NCI-H1417 (cell line): ENCODE measurements at regions not wholly inside any gene's neighbourhood (a gene's known extent, or its start where the extent isn't known, plus 50 kb on each side); places are given as distances from the start of the nearest gene placed in this dataset.

Source experiments
- DNase-seq, 3 experiments: peaks; one replicate each; lab custom pipeline; 2025; lab: John Stamatoyannopoulos, UW

GRCh38 chr17:56009795-56010651 lies 143.3 kb upstream of the ANKFN1 start:
- peak in 1 of 3 experiments; percentile 44 for DNase-seq

- no peak for DNase-seq
These were observed 141.7 kb upstream of the ANKFN1 start for GRCh38 chr17:56011406-56012131.

GRCh38 chr17:56018211-56018610 lies 135.1 kb upstream of the ANKFN1 start:
- no peak for DNase-seq

- no peak for DNase-seq
These were observed 132.9 kb upstream of the ANKFN1 start for GRCh38 chr17:56020369-56020768.

GRCh38 chr17:56021681-56022190 lies 131.5 kb upstream of the ANKFN1 start:
- DNase-seq: no peak

- DNase-seq: no peak
These were observed 129.4 kb upstream of the ANKFN1 start for GRCh38 chr17:56023851-56024250.

GRCh38 chr17:56026915-56027314 lies 126.4 kb upstream of the ANKFN1 start:
- peak in 1 of 3 experiments; percentile 16 for DNase-seq

DNA sequence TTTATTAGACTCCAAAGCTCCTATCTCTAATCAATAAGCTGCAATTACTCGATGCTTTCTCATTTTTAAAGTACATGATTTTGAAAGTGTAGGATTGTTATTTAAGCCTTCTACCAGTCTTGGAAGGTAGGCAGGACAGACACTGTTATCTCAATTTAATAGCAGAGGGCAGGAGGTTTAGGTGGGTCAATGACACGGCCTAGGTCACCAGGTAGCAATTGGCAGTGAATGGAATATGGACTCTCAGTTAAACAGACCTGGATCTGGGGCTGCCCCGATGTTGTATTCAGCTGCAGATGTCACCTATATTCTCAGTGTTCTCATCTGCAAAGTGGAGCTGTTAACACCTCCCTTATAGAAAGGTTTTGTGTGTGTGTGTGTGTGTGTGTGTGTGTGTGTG lies 124.4 kb upstream of the ANKFN1 start:
- DNase-seq: no peak

- peak in 1 of 3 experiments; percentile 44 for DNase-seq
These were observed 123.2 kb upstream of the ANKFN1 start for GRCh38 chr17:56030009-56030624.

DNA sequence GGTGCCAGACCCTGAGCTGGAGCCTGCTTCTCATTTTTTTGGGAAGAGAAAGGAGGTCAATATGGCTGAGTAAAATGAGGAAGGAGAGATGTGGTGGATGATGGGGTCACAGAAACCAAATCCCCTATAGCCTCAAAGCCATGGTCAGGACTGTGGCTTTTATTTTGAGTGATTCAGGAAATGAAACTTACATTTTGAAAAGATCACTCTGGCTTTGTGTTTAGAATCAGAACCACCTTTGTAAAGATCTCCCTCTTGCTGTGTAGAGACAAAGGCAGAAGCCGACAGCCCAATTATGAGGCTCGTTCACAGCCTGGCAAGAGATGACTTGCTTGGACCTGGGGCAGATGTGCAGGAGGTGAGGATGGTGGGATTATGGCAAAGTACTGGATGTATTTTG lies 121.6 kb upstream of the ANKFN1 start:
- DNase-seq: no peak

GRCh38 chr17:56034197-56034635 lies 119.1 kb upstream of the ANKFN1 start:
- no peak for DNase-seq

DNA sequence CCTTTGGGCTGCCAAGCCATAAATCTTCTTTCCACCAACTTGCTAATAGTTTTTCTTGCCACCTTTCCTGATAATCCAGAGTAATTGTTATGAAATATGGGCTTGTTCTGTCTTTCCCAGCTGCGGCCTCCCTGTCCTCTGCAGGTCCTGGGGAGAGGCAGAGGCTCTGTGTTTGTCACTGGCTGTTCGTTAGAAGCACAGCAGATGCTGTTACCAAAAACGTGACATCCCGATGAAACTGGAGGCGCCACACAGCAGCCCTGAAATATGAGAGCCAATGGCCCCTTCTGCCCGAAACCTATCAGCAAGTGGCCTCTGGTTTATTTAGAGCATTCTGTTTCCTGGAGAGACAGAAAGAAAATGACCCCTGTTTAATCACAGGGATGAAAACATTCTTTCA lies 115.1 kb upstream of the ANKFN1 start:
- peak in 1 of 3 experiments; percentile 28 for DNase-seq

DNA sequence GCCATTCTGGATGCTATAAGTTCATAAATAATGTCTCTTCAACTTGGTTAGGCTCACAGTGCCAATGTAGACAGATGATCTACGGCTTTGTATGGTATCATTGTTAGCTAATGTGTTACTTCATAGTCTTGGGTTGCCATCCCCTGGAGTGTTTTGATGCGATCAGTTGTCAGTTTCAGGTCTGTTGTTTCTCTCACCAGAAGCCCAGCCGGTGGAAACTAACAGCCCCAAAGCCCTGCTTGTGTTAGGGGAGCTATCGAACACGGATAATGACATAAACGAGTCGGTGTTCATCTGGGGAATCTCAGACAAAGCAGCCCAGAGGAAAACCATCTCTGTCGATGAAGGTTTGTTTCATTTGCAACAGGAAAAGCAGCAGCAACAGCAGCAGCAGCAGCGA lies 107.4 kb upstream of the ANKFN1 start:
- DNase-seq: peak in 1 of 3 experiments; percentile 59

DNA sequence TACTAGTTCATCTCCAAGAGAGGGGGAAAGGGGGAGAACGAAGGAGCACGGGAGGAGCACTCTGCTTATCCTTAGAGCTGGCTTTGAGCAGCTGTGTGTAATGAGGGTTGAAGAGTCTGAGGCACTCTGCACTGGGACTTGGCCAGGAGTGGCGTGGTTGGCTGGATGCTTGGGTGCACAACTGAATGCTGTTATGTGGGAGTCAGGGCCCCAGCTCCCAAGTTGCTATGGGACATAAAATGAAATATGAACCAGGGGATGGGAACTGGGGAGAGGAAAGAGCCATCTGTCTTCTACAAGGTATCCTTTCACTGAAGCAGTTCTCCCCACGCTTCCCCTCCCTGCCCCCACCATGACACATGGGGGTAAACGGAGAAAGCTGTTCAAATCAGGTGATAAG lies 105.9 kb upstream of the ANKFN1 start:
- peak in 1 of 3 experiments; percentile 80 for DNase-seq

DNA sequence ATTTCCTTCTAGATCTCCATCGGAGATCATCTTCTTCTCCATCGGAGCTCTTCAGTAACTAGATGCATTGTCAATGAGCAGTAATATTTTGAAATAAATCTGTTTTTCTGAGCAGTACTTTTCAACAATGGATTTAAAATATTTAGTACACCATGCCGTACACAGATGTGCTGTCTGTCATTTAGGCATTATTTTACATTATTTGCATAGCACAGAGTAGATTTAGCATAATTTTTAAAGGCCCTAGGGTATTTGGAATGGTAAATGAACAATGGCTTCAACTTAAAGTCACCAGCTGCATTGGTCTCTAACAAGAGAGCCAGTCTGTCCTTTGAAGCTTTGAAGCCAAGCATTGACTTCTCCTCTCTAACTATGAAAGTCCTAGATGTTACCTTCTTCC lies 95.4 kb upstream of the ANKFN1 start:
- no peak for DNase-seq

DNA sequence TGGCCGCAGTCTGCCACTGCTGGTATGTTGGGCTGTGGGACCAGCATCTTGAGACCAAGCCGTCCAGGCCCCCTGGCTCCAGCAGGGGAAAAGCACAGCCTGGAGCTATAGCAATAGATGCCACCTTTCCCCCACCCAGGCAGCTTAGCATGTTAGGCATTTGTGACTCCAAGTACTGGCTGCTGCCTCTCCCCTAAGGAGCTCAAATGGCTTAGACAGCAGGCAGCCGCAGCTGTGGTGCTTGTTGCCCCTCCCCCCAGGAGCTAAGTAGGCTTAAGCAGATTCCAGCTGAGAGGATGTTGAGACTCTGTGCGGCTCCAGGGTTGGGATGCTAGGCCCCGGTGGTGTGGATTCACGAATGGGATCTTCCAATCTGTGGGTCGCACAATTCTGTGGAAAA lies 88.8 kb upstream of the ANKFN1 start:
- no peak for DNase-seq

- no peak for DNase-seq
These were observed 78.8 kb upstream of the ANKFN1 start for GRCh38 chr17:56074361-56074890.

- no peak for DNase-seq
These were observed 76.3 kb upstream of the ANKFN1 start for GRCh38 chr17:56076980-56077379.

- peak in 1 of 3 experiments; percentile 20 for DNase-seq
These were observed 69.8 kb upstream of the ANKFN1 start for GRCh38 chr17:56083475-56083874.

- DNase-seq: no peak
These were observed 67.6 kb upstream of the ANKFN1 start for GRCh38 chr17:56085576-56086267.

DNA sequence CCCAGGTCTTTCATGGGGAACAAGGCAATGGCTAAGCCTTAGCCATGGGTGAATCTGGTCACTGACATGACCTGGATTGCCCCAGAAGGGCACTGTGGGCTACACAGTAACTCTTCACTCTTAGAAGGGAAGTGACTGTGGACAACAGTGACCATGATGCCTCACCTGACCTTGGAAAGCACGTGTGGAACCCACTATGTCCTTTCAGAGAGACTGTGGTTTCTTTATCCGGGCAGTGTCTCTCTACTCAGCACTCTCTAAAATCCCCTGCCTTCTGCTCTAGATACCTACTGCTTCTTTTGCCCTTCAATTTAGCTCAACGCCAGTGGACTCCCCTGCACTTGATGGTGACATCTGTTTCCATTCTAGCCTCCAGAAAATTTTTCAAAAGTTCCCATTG lies 66.1 kb upstream of the ANKFN1 start:
- no peak for DNase-seq
